Endothelial cell of umbilical vein (primary cell): ENCODE measurements at regions not wholly inside any gene's neighbourhood (a gene's known extent, or its start where the extent isn't known, plus 50 kb on each side); places are given as distances from the start of the nearest gene placed in this dataset.

Source experiments
- EZH2 ChIP-seq: IDR thresholded peaks from 2 replicates; pipeline ENCODE4 v1.6.1; 2012; ENCODE audit warnings: borderline replicate concordance, low read depth, mild to moderate bottlenecking, moderate library complexity, low read length, inconsistent platforms; ENCODE audit not compliant: severe bottlenecking
- FOS ChIP-seq: IDR thresholded peaks from 2 replicates; pipeline ENCODE4 v1.6.1; 2011; ENCODE audit warnings: mild to moderate bottlenecking, low read length, moderate library complexity, borderline replicate concordance; ENCODE audit not compliant: insufficient read depth
- GATA2 ChIP-seq: IDR thresholded peaks from 2 replicates; pipeline ENCODE4 v1.7.0; 2011; ENCODE audit warnings: low read depth, mild to moderate bottlenecking, moderate library complexity, mixed read lengths, low read length; ENCODE audit not compliant: insufficient read length, insufficient read depth
- JUN ChIP-seq: IDR thresholded peaks from 2 replicates; pipeline ENCODE4 v1.6.1; 2011; ENCODE audit warnings: borderline replicate concordance, low read depth; ENCODE audit not compliant: insufficient read length, insufficient read depth
- MYC ChIP-seq: IDR thresholded peaks from one replicate; pipeline ENCODE4 v1.6.1; 2011; ENCODE audit warnings: mild to moderate bottlenecking, low read depth, low read length
- POLR2A ChIP-seq: IDR thresholded peaks from 2 replicates; pipeline ENCODE4 v1.6.1; 2012; ENCODE audit warnings: low read depth, mild to moderate bottlenecking, control low read depth, low read length
- POLR2AphosphoS5 ChIP-seq: IDR thresholded peaks from 2 replicates; pipeline ENCODE4 v1.6.1; 2012; ENCODE audit warnings: low read depth, mild to moderate bottlenecking, control low read depth, low read length, moderate library complexity; ENCODE audit not compliant: insufficient read depth
- TF ChIP-seq, protein P1 (sequence below), 2 donors: IDR thresholded peaks; 1 replicate in 1 of 2; 2 replicates in 1 of 2; pipeline ENCODE4 v1.5.1; 2011; ENCODE audit warnings: low read length in 2 of 2, mild to moderate bottlenecking in 2 of 2, moderate library complexity in 2 of 2, control low read depth in 1 of 2, inconsistent platforms in 1 of 2, low read depth in 1 of 2; ENCODE audit not compliant: insufficient read depth in 1 of 2; ENCODE audit errors: extremely low read depth in 1 of 2
- TF ChIP-seq, protein P2 (sequence below): IDR thresholded peaks from 2 replicates; pipeline ENCODE4 v1.6.1; 2011; ENCODE audit not compliant: insufficient read depth, insufficient read length

GRCh38 chr1:98516306-98516705 is 145.2 kb upstream of the SNX7 start:
- TF ChIP-seq, protein P1, sequence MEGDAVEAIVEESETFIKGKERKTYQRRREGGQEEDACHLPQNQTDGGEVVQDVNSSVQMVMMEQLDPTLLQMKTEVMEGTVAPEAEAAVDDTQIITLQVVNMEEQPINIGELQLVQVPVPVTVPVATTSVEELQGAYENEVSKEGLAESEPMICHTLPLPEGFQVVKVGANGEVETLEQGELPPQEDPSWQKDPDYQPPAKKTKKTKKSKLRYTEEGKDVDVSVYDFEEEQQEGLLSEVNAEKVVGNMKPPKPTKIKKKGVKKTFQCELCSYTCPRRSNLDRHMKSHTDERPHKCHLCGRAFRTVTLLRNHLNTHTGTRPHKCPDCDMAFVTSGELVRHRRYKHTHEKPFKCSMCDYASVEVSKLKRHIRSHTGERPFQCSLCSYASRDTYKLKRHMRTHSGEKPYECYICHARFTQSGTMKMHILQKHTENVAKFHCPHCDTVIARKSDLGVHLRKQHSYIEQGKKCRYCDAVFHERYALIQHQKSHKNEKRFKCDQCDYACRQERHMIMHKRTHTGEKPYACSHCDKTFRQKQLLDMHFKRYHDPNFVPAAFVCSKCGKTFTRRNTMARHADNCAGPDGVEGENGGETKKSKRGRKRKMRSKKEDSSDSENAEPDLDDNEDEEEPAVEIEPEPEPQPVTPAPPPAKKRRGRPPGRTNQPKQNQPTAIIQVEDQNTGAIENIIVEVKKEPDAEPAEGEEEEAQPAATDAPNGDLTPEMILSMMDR (IDR thresholded peaks at IDR 0.05; ENCODE audit: extremely low read depth in 1 of 2, insufficient read depth in 1 of 2, low read depth in 1 of 2, low read length in 2 of 2) = no peak
- TF ChIP-seq GATA2 = no peak
- TF ChIP-seq POLR2A = no peak
- TF ChIP-seq, protein P2, sequence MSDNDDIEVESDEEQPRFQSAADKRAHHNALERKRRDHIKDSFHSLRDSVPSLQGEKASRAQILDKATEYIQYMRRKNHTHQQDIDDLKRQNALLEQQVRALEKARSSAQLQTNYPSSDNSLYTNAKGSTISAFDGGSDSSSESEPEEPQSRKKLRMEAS = no peak
- no peak for TF ChIP-seq MYC
- no peak for TF ChIP-seq JUN
- no peak for TF ChIP-seq EZH2
- TF ChIP-seq POLR2AphosphoS5 = no peak
- no peak for TF ChIP-seq FOS
